HG03457 (cell line): ENCODE measurements at regions not wholly inside any gene's neighbourhood (a gene's known extent, or its start where the extent isn't known, plus 50 kb on each side); places are given as distances from the start of the nearest gene placed in this dataset.
"Not testable (repeated sequence)": the region's sequence is repeated elsewhere in the genome, so short reads cannot be mapped to it uniquely, and the experiment has no call there.

ENCODE experiments used
- ATAC-seq: cut with Tn5 transposase; IDR thresholded peaks from one replicate; pipeline ENCODE4 v1.9.1; 2021; ENCODE audit warnings: moderate number of reproducible peaks; ENCODE audit not compliant: unreplicated experiment

GRCh38 chr12:87585882-87586557 is 443.2 kb downstream of the C12orf50 start:
- no peak for ATAC-seq

- not testable (repeated sequence) for ATAC-seq
Measured at GRCh38 chr12:87579091-87579490, 450.1 kb downstream of the C12orf50 start.

- ATAC-seq: no peak
Measured at GRCh38 chr12:87575906-87576305, 453.3 kb downstream of the C12orf50 start.

- not testable (repeated sequence) for ATAC-seq
Measured at GRCh38 chr12:87566918-87567317, 462.3 kb downstream of the C12orf50 start.

GRCh38 chr12:87556985-87557384 is 472.2 kb downstream of the C12orf50 start:
- no peak for ATAC-seq

- not testable (repeated sequence) for ATAC-seq
Measured at GRCh38 chr12:87531213-87531612, 498.0 kb downstream of the C12orf50 start.

- no peak for ATAC-seq
Measured at GRCh38 chr12:87529413-87529812, 499.8 kb downstream of the C12orf50 start.

GRCh38 chr12:87520968-87521367 is 508.2 kb downstream of the C12orf50 start:
- no peak for ATAC-seq

GRCh38 chr12:87518481-87518880 is 510.7 kb downstream of the C12orf50 start:
- ATAC-seq: no peak

GRCh38 chr12:87518036-87518435 is 511.2 kb downstream of the C12orf50 start:
- no peak for ATAC-seq

GRCh38 chr12:87513536-87514280 is 515.5 kb downstream of the C12orf50 start:
- ATAC-seq: no peak

- no peak for ATAC-seq
Measured at GRCh38 chr12:87511371-87511770, 517.8 kb downstream of the C12orf50 start.

GRCh38 chr12:87509237-87509820 is 519.9 kb downstream of the C12orf50 start:
- ATAC-seq: no peak

- ATAC-seq: no peak
Measured at GRCh38 chr12:87491598-87491997, 537.6 kb downstream of the C12orf50 start.

GRCh38 chr12:87491089-87491488 is 538.1 kb downstream of the C12orf50 start:
- no peak for ATAC-seq

GRCh38 chr12:87469295-87469694 is 559.9 kb downstream of the C12orf50 start:
- ATAC-seq: no peak

GRCh38 chr12:87467936-87468335 is 561.3 kb downstream of the C12orf50 start:
- no peak for ATAC-seq

GRCh38 chr12:87464565-87464964 is 564.6 kb downstream of the C12orf50 start:
- ATAC-seq: no peak

GRCh38 chr12:87444039-87444438 is 585.2 kb downstream of the C12orf50 start:
- ATAC-seq: no peak

- ATAC-seq: no peak
Measured at GRCh38 chr12:87441511-87441910, 587.7 kb downstream of the C12orf50 start.

GRCh38 chr12:87439990-87440827 is 589.0 kb downstream of the C12orf50 start:
- no peak for ATAC-seq
